GM10248 (cell line): ENCODE measurements at regions not wholly inside any gene's neighbourhood (a gene's known extent, or its start where the extent isn't known, plus 50 kb on each side); places are given as distances from the start of the nearest gene placed in this dataset.

ENCODE experiments used
- CTCF ChIA-PET: fragments of 300-600 bp; sonication (Branson Sonifier 250); formaldehyde crosslinking; extraction: SDS; loops from one replicate; lab custom pipeline; 2021; ENCODE audit warnings: antibody characterized with exemption; lab: Yijun Ruan, JAX
- POLR2A ChIA-PET: fragments of 350-650 bp; sonication (Branson Sonifier 250); formaldehyde crosslinking; extraction: SDS; loops from one replicate; lab custom pipeline; 2020; ENCODE audit warnings: antibody characterized with exemption; lab: Yijun Ruan, JAX
- DNase-seq: peaks from one replicate; pipeline ENCODE4 v3.0.0; 2012; ENCODE audit errors: extremely low spot score
- CTCF ChIP-seq: IDR thresholded peaks from 2 replicates; pipeline ENCODE4 v1.5.1; 2012; ENCODE audit warnings: mild to moderate bottlenecking, low read depth; ENCODE audit errors: extremely low read depth, missing control alignments, control extremely low read depth

GRCh38 chr9:89878687-89879086 lies 273.9 kb downstream of the GADD45G start:
- ChIA-PET POLR2A (no interaction called here), CTCF (interaction anchor here (1.3 to 2.4 kb wide), 5 partner anchors 17 to 281 kb away, joined by 4 to 8 read pairs (median 5); no protein-coding TSS in a partner anchor)
- DNase-seq = no peak
- no peak for TF ChIP-seq CTCF

- TF ChIP-seq CTCF = no peak
- ChIA-PET POLR2A (no interaction called here), CTCF (interaction anchor here (1.3 to 2.4 kb wide), 5 partner anchors 17 to 281 kb away, joined by 4 to 8 read pairs (median 5); no protein-coding TSS in a partner anchor)
- DNase-seq = no peak
Observed at GRCh38 chr9:89879276-89879675, 274.5 kb downstream of the GADD45G start.

DNA sequence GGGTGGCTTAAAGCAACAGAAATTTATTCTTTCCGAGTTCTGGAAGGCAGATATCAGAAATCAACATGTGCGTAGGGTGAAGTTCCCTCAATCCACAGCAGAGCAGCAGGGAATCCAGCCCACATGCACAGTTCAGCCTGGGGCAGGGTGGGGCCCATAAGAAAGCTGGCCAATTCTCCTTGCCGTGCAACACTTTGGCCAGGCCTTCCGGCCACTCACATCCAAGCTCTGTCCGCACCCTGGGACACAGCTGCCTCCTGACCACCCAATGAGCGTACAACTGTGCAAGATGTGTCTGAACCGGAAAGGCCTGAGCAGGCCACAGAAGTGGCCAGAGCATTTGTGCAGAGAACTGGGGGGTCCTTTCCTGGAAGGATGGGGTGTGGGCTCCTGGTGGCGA lies 274.9 kb downstream of the GADD45G start:
- ChIA-PET CTCF (interaction anchor here (0.8 to 2.4 kb wide), 5 partner anchors 169 to 282 kb away, joined by 3 to 8 read pairs (median 5); no protein-coding TSS in a partner anchor), POLR2A (no interaction called here)
- no peak for TF ChIP-seq CTCF
- no peak for DNase-seq

DNA sequence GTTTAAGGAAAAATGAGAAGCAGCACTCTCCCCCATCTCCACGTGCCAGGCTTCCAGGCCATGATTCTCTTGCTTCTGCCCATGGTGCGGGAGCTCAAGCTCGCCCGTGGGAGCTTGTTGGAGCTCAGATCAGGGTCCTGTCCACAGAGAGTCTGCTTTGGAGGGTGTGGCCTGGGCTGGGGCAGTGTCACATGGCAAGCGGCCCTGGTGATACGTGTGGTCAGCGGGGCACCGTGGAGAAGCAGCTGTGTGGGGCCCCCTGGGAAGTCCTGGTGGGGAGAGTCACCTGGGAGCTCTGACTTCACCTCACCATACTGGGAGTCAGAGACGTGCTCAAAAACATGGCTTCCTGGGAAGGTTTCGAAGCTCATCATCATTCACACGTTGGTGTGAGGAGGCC lies 275.3 kb downstream of the GADD45G start:
- ChIA-PET POLR2A (no interaction called here), CTCF (interaction anchor here (0.8 to 2.4 kb wide), 5 partner anchors 170 to 282 kb away, joined by 3 to 8 read pairs (median 5); no protein-coding TSS in a partner anchor)
- DNase-seq = no peak
- TF ChIP-seq CTCF = no peak

DNA sequence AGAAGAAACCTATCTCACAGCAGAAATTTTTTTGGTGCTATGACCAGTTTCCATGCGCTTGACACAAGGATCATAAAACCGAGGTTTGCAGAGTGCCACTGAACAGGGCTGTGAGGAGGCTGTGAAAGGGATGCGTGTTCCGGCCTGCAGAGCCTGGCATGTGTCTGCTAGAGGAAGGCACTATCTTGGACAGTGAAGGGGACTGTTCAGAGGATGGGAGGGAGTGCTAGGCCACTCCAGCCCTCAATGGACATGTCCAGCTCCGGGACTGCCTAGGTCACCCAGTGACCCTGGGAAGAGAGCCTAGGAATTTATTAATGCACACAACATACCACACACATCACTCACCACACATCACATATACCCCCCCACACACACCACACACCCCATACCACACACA lies 275.9 kb downstream of the GADD45G start:
- ChIA-PET POLR2A (no interaction called here), CTCF (interaction anchor here (2.4 kb wide), 2 partner anchors 278 to 283 kb away, joined by 6 to 8 read pairs; no protein-coding TSS in a partner anchor)
- TF ChIP-seq CTCF = no peak
- no peak for DNase-seq

DNA sequence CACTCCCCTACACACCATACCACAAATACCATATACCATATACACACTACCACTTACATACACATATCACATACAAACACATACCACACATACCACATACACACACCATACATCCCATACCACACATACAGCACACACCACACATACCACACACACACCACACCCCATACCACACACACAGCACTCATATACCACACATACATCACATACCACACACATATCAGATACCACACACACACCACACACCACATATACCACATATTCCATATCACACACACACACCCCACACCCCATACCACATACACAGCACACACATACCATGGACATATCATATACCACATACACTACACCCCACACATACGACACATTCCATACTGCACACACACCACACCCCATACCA lies 276.6 kb downstream of the GADD45G start:
- CTCF ChIA-PET = no interaction called here
- no peak for TF ChIP-seq CTCF
- no peak for DNase-seq
- POLR2A ChIA-PET = no interaction called here

DNA sequence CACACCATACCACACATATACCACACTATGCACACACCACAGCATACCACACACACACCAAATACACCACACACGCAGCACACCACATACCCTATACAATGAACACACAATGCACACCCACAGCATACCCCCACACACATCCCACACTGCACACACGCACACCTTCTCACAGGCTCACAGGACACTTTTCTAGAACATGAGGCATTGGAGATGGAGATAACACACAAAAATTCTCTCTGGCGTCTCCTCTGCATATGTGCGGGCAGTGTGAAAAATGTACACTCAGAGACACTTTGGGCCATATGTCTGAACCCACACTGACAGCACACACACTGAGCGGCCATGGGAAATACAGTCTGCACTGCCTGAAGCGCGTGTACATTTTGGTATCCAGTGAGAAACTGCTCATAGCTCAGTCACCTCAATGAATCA lies 278.1 kb downstream of the GADD45G start:
- no peak for TF ChIP-seq CTCF
- no peak for DNase-seq
- CTCF ChIA-PET = no interaction called here
- POLR2A ChIA-PET = no interaction called here
